ENCODE measurements at regions not wholly inside any gene's neighbourhood (a gene's known extent, or its start where the extent isn't known, plus 50 kb on each side); places are given as distances from the start of the nearest gene placed in this dataset.

GRCh38 chr1:219042769-219043168 is 130.9 kb upstream of the LYPLAL1 start:
- TF ChIP-seq POLR2A (IDR thresholded peaks at IDR 0.05) (no peak), CTCF (IDR thresholded peaks at IDR 0.05 in 8 of 11, conservative IDR thresholded peaks at IDR 0.05 in 3 of 11) (no peak)
